Osteoblast (primary cell): ENCODE measurements at regions not wholly inside any gene's neighbourhood (a gene's known extent, or its start where the extent isn't known, plus 50 kb on each side); places are given as distances from the start of the nearest gene placed in this dataset.
"Not testable (repeated sequence)": the region's sequence is repeated elsewhere in the genome, so short reads cannot be mapped to it uniquely, and the experiment has no call there.

ENCODE experiments used
- DNase-seq: peaks from one replicate; pipeline ENCODE4 v3.0.0; 2011; ENCODE audit warnings: low spot score, mixed read lengths; ENCODE audit not compliant: insufficient read length; ENCODE audit errors: missing footprints
- H2AFZ ChIP-seq: 2 replicates; pipeline ENCODE4 v1.6.0; 2011; ENCODE audit warnings: mild to moderate bottlenecking, low read length
- H3K27ac ChIP-seq: 2 replicates; pipeline ENCODE4 v1.5.1; 2011; ENCODE audit warnings: mild to moderate bottlenecking, low read depth, low read length, moderate library complexity
- H3K27me3 ChIP-seq: 2 replicates; pipeline ENCODE4 v1.6.0; 2012; ENCODE audit warnings: mild to moderate bottlenecking, control low read depth, inconsistent platforms, low read length, moderate library complexity; ENCODE audit not compliant: insufficient read depth
- H3K36me3 ChIP-seq: 2 replicates; pipeline ENCODE4 v1.5.1; 2011; ENCODE audit warnings: mild to moderate bottlenecking, low read length, control low read depth, moderate library complexity; ENCODE audit not compliant: insufficient read depth
- H3K4me1 ChIP-seq: 2 replicates; pipeline ENCODE4 v1.5.1; 2011; ENCODE audit warnings: mild to moderate bottlenecking, low read length, control low read depth, moderate library complexity; ENCODE audit not compliant: insufficient read depth
- H3K4me2 ChIP-seq: 2 replicates; pipeline ENCODE4 v1.6.0; 2011; ENCODE audit warnings: mild to moderate bottlenecking, low read length; ENCODE audit not compliant: insufficient read depth
- H3K4me3 ChIP-seq: fragments of 200-600 bp; sonication (generic); 3 replicates; pipeline ENCODE4 v1.5.1; 2012; ENCODE audit warnings: mild to moderate bottlenecking, low read length, inconsistent platforms; ENCODE audit not compliant: insufficient read depth
- H3K79me2 ChIP-seq: 2 replicates; pipeline ENCODE4 v1.6.0; 2012; ENCODE audit warnings: mild to moderate bottlenecking, low read length, control low read depth, inconsistent platforms; ENCODE audit not compliant: insufficient read depth
- H3K9me3 ChIP-seq: 2 replicates; pipeline ENCODE4 v1.5.1; 2011; ENCODE audit warnings: low read depth, low read length, control low read depth
- H4K20me1 ChIP-seq: 2 replicates; pipeline ENCODE4 v1.6.0; 2012; ENCODE audit warnings: mild to moderate bottlenecking, low read length, control low read depth; ENCODE audit not compliant: insufficient read depth
- TF ChIP-seq, protein P1 (sequence below): IDR thresholded peaks from 2 replicates; pipeline ENCODE4 v1.5.1; 2011; ENCODE audit warnings: mild to moderate bottlenecking, low read depth, low read length, moderate library complexity; ENCODE audit errors: extremely low read depth

DNA sequence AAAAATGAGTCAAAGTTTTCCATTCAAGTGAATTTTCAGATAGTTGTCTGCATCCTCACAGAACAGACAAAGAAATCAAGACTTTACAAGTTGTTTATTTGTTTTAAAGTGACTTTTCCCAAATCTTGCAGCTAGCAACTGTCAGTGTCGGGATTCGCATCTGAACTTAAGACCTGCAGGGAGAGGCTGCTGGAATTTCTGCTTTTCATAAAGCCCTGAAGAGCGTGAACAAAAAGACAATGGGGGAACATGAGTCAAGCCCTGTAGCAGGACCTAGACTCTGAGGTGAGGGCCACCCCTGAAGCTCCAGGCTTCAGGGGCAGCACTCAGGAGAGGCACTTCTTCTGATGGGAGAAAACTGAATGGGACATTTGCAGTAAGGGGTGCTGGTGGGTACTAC, 108.2 kb upstream of the CTAGE1 start:
- H3K79me2 ChIP-seq = no peaks in the 10 kb centered on the region
- no peak for DNase-seq
- no peak overlapping the region for H3K4me2 ChIP-seq
- no peaks in the 10 kb centered on the region for H3K4me1 ChIP-seq
- H3K9me3 ChIP-seq = no peaks in the 10 kb centered on the region
- no peaks in the 10 kb centered on the region for H3K36me3 ChIP-seq
- H2AFZ ChIP-seq = no peak overlapping the region
- H3K27ac ChIP-seq = no peak overlapping the region
- H4K20me1 ChIP-seq = no peaks in the 10 kb centered on the region
- H3K27me3 ChIP-seq = no peaks in the 10 kb centered on the region
- TF ChIP-seq, protein P1, sequence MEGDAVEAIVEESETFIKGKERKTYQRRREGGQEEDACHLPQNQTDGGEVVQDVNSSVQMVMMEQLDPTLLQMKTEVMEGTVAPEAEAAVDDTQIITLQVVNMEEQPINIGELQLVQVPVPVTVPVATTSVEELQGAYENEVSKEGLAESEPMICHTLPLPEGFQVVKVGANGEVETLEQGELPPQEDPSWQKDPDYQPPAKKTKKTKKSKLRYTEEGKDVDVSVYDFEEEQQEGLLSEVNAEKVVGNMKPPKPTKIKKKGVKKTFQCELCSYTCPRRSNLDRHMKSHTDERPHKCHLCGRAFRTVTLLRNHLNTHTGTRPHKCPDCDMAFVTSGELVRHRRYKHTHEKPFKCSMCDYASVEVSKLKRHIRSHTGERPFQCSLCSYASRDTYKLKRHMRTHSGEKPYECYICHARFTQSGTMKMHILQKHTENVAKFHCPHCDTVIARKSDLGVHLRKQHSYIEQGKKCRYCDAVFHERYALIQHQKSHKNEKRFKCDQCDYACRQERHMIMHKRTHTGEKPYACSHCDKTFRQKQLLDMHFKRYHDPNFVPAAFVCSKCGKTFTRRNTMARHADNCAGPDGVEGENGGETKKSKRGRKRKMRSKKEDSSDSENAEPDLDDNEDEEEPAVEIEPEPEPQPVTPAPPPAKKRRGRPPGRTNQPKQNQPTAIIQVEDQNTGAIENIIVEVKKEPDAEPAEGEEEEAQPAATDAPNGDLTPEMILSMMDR = no peak
- no peak overlapping the region for H3K4me3 ChIP-seq

GRCh38 chr18:22528291-22528690, 110.6 kb upstream of the CTAGE1 start:
- DNase-seq = no peak
- Histone ChIP-seq H3K27ac (no peak overlapping the region), H3K4me2 (no peak overlapping the region), H4K20me1 (no peaks in the 10 kb centered on the region), H3K79me2 (no peaks in the 10 kb centered on the region), H3K27me3 (no peaks in the 10 kb centered on the region), H3K36me3 (no peaks in the 10 kb centered on the region), H2AFZ (no peak overlapping the region), H3K9me3 (no peaks in the 10 kb centered on the region), H3K4me3 (no peak overlapping the region), H3K4me1 (no peaks in the 10 kb centered on the region)
- TF ChIP-seq, protein P1 = no peak

DNA sequence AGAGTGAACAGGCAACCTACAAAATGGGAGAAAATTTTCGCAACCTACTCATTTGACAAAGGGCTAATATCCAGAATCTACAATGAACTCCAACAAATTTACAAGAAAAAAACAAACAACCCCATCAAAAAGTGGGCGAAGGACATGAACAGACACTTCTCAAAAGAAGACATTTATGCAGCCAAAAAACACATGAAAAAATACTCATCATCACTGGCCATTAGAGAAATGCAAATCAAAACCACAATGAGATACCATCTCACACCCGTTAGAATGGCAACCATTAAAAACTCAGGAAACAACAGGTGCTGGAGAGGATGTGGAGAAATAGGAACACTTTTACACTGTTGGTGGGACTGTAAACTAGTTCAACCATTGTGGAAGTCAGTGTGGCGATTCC, 117.0 kb upstream of the CTAGE1 start:
- not testable (repeated sequence) for H3K36me3 ChIP-seq, H3K79me2 ChIP-seq, H3K4me2 ChIP-seq, DNase-seq, H2AFZ ChIP-seq, H3K4me3 ChIP-seq, H3K9me3 ChIP-seq, H3K27ac ChIP-seq, H3K27me3 ChIP-seq, H4K20me1 ChIP-seq
- H3K4me1 ChIP-seq = peaks cover 12% of the 10 kb centered on the region

GRCh38 chr18:22536558-22536957, 118.8 kb upstream of the CTAGE1 start:
- Histone ChIP-seq H3K9me3 (no peaks in the 10 kb centered on the region), H3K27me3 (no peaks in the 10 kb centered on the region), H3K36me3 (no peaks in the 10 kb centered on the region), H3K79me2 (no peaks in the 10 kb centered on the region), H3K27ac (no peak overlapping the region), H3K4me3 (no peak overlapping the region), H2AFZ (no peak overlapping the region), H4K20me1 (no peaks in the 10 kb centered on the region), H3K4me1 (peaks cover 16% of the 10 kb centered on the region), H3K4me2 (no peak overlapping the region)
- TF ChIP-seq, protein P1 = no peak
- no peak for DNase-seq
